Gastroesophageal sphincter (tissue), 4 donors: ENCODE measurements at regions not wholly inside any gene's neighbourhood (a gene's known extent, or its start where the extent isn't known, plus 50 kb on each side); places are given as distances from the start of the nearest gene placed in this dataset.

Experiments
- ATAC-seq: fragments of 150-250 bp; one replicate; pipeline ENCODE4 v1.9.1; 2016; ENCODE audit warnings: mild to moderate bottlenecking, moderate library complexity
- H3K27ac ChIP-seq, 4 donors: fragments of 200-600 bp; sonication (generic) in 3 of 4; 1 replicate in 3 of 4; 2 replicates in 1 of 4; pipeline ENCODE4 v1.5.1; 2016 to 2019
- H3K27me3 ChIP-seq: fragments of 200-600 bp; sonication (generic); one replicate; pipeline ENCODE4 v1.5.1; 2019
- H3K36me3 ChIP-seq, 2 donors: fragments of 200-600 bp; sonication (generic); one replicate each; pipeline ENCODE4 v1.5.1; 2019; ENCODE audit warnings: control low read depth in 1 of 2
- H3K4me1 ChIP-seq, 3 donors: fragments of 200-600 bp; sonication (generic); 1 replicate in 2 of 3; 2 replicates in 1 of 3; pipeline ENCODE4 v1.5.1; 2016 to 2019; ENCODE audit warnings: control low read depth in 2 of 3
- H3K4me3 ChIP-seq, 2 donors: fragments of 200-600 bp; sonication (generic); one replicate each; pipeline ENCODE4 v1.5.1; 2019; ENCODE audit warnings: mild to moderate bottlenecking in 1 of 2, moderate library complexity in 1 of 2
- H3K9me3 ChIP-seq, 3 donors: fragments of 200-600 bp; sonication (generic); one replicate each; pipeline ENCODE4 v1.5.1; 2017 to 2019; ENCODE audit warnings: control low read depth in 2 of 3
- CTCF ChIP-seq, 4 experiments: fragments of 200-600 bp in 2 of 4; fragments of 450-650 bp in 2 of 4; sonication (generic) in 1 of 4; IDR thresholded peaks; one replicate each; pipeline ENCODE4 v1.5.1; 2017 to 2019; ENCODE audit warnings: antibody characterized with exemption in 4 of 4, mild to moderate bottlenecking in 2 of 4, moderate library complexity in 2 of 4
- EP300 ChIP-seq: sonication (generic); formaldehyde crosslinking; IDR thresholded peaks from one replicate; pipeline ENCODE4 v1.6.1; 2017; ENCODE audit warnings: antibody characterized with exemption, mild to moderate bottlenecking
- POLR2A ChIP-seq, 2 donors: fragments of 450-650 bp; IDR thresholded peaks; one replicate each; pipeline ENCODE4 v1.6.1; 2017; ENCODE audit warnings: antibody characterized with exemption in 2 of 2, mild to moderate bottlenecking in 2 of 2, moderate library complexity in 1 of 2
- POLR2AphosphoS5 ChIP-seq: sonication (generic); formaldehyde crosslinking; IDR thresholded peaks from one replicate; pipeline ENCODE4 v1.6.1; 2017; ENCODE audit warnings: antibody characterized with exemption
- WGBS, 2 donors: methylation state at CpG; one replicate each; pipeline ENCODE4 v1.1.5; 2018; ENCODE audit warnings: low coverage in 1 of 2; 5-methylcytosine and 5-hydroxymethylcytosine counted together

- TF ChIP-seq EP300 (no peak), POLR2AphosphoS5 (no peak), CTCF (IDR thresholded peaks at IDR 0.05) (no peak), POLR2A (IDR thresholded peaks at IDR 0.05) (no peak)
- H3K4me3 ChIP-seq, result no peak overlapping the region
- no peaks in the 10 kb centered on the region for H3K4me1 ChIP-seq
- H3K9me3 ChIP-seq, result no peaks in the 10 kb centered on the region
- H3K27me3 ChIP-seq, result no peaks in the 10 kb centered on the region
- no peak overlapping the region for H3K27ac ChIP-seq
- no peak for ATAC-seq
- no peaks in the 10 kb centered on the region for H3K36me3 ChIP-seq
Observed at GRCh38 chr14:49953196-49953595, 60.3 kb downstream of the ARF6 start.

GRCh38 chr14:49954171-49954631 is 61.3 kb downstream of the ARF6 start:
- H3K27me3 ChIP-seq, result no peaks in the 10 kb centered on the region
- no peaks in the 10 kb centered on the region for H3K4me1 ChIP-seq
- ATAC-seq, result no peak
- H3K27ac ChIP-seq, result no peak overlapping the region
- no peak for TF ChIP-seq POLR2AphosphoS5
- TF ChIP-seq CTCF (IDR thresholded peaks at IDR 0.05), result no peak
- no peak for TF ChIP-seq POLR2A (IDR thresholded peaks at IDR 0.05)
- TF ChIP-seq EP300, result no peak
- WGBS, 2 donors, result 57 to 60% methylated on average over 1 to 2 of the region's 2 CpGs
- H3K36me3 ChIP-seq, result no peaks in the 10 kb centered on the region
- H3K9me3 ChIP-seq, result no peaks in the 10 kb centered on the region
- no peak overlapping the region for H3K4me3 ChIP-seq

- H3K4me3 ChIP-seq, result no peak overlapping the region
- no peaks in the 10 kb centered on the region for H3K4me1 ChIP-seq
- no peaks in the 10 kb centered on the region for H3K27me3 ChIP-seq
- H3K36me3 ChIP-seq, result no peaks in the 10 kb centered on the region
- H3K9me3 ChIP-seq, result no peaks in the 10 kb centered on the region
- no peak for TF ChIP-seq POLR2A (IDR thresholded peaks at IDR 0.05)
- no peak for TF ChIP-seq EP300
- no peak for TF ChIP-seq POLR2AphosphoS5
- TF ChIP-seq CTCF (IDR thresholded peaks at IDR 0.05), result no peak
- ATAC-seq, result no peak
- H3K27ac ChIP-seq, result no peak overlapping the region
Observed at GRCh38 chr14:49955024-49955423, 62.1 kb downstream of the ARF6 start.

- Histone ChIP-seq H3K4me1 (no peaks in the 10 kb centered on the region), H3K27ac (no peak overlapping the region), H3K9me3 (no peaks in the 10 kb centered on the region), H3K4me3 (no peak overlapping the region), H3K36me3 (no peaks in the 10 kb centered on the region), H3K27me3 (no peaks in the 10 kb centered on the region)
- WGBS, 2 donors, result 54 to 82% methylated on average over 6 to 7 of the region's 7 CpGs
- no peak for ATAC-seq
- TF ChIP-seq POLR2A (IDR thresholded peaks at IDR 0.05) (no peak), POLR2AphosphoS5 (no peak), CTCF (IDR thresholded peaks at IDR 0.05) (no peak), EP300 (no peak)
Observed at GRCh38 chr14:49957089-49957852, 64.4 kb downstream of the ARF6 start.

GRCh38 chr14:49959822-49960408 is 67.0 kb downstream of the ARF6 start:
- WGBS, 2 donors, result 50 to 80% methylated on average over 5 to 6 of the region's 9 CpGs
- Histone ChIP-seq H3K36me3 (no peaks in the 10 kb centered on the region), H3K27me3 (no peaks in the 10 kb centered on the region), H3K4me1 (no peaks in the 10 kb centered on the region), H3K4me3 (no peak overlapping the region), H3K9me3 (no peaks in the 10 kb centered on the region), H3K27ac (no peak overlapping the region)
- ATAC-seq, result no peak
- TF ChIP-seq POLR2AphosphoS5, result no peak
